NCI-H1694 treated with DMSO at 0.1 percent for 48 hours (cell line): ENCODE measurements at regions not wholly inside any gene's neighbourhood (a gene's known extent, or its start where the extent isn't known, plus 50 kb on each side); places are given as distances from the start of the nearest gene placed in this dataset.
"Not testable (repeated sequence)": the region's sequence is repeated elsewhere in the genome, so short reads cannot be mapped to it uniquely, and the experiment has no call there.

Experiments
- DNase-seq: peaks from one replicate; lab custom pipeline; 2025; lab: John Stamatoyannopoulos, UW

DNA sequence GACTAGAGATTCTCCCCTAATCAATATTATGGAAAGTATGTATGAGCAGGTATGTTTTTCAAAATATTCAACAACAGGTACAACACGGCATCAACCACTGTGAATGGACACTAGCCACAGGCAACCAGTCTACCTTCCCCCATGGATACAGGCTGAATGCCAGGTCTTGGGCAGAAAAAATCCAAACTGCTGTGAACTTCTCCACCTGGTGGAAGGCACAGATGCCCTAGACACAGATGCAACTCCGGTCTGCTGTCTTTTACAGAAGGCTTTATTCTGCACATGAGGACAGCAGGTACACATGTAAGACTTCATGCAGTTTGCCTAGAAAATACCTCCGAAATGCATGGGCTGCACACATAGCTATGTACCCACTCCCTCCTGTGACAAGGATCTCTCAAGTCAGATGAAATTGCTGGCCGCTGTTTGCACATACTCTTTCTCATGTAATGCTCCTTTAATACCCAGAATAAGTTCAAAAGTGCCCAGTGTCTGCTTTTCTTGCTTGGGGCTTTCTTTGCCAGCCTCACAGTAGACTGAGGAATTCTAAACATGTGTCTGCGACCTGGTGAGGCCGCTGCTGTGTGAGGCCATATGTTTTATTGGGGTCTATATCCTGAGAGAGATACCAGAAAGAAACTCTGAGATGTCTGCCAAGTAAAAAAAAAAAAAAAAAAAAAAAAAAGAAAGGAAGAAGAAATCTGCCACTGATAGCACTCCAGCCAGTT, 325.9 kb downstream of the FOXO1 start:
- no peak for DNase-seq

DNA sequence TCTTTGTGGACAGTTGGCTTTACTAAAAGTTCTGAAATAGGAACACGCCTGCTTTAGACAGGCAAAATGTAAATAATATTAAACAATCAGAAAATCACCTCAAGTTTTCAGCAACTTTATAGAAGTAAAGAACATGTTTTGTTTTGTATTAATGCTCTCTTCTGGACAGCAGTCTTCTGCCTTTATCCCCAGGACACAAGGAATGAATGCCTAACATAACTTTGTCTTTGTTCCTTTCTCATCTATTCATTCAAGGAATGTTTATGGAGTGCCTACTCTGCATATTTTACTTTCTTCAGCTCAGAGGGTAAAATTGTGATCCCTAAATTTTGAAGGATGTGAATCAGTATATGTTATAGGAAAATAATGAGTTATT, 325.4 kb downstream of the FOXO1 start:
- no peak for DNase-seq

DNA sequence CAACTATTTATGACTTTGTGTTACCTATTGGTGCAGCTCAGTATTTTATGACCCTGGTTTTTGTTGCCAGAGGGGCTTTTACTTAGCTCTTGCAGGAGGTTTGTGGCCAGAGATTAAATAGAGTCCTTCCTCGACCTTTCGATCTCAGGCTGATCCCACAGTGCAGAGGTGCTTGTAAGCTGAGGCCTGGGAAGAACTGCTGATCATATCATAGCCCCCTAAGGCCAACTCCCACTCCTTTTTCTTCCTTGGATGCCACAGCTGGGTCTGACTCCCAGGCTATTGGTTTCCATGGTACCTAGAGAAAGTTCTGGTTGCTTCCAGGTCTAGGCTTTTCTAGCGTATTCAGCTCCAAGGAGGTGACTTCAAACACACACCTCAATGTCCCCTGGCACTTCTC, 324.9 kb downstream of the FOXO1 start:
- DNase-seq = no peak

GRCh38 chr13:40342461-40342860, 324.0 kb downstream of the FOXO1 start:
- no peak for DNase-seq

GRCh38 chr13:40342901-40343300, 323.5 kb downstream of the FOXO1 start:
- DNase-seq = no peak

- no peak for DNase-seq
Measured at GRCh38 chr13:40343550-40344269, 322.7 kb downstream of the FOXO1 start.

GRCh38 chr13:40344270-40345148, 321.9 kb downstream of the FOXO1 start:
- no peak for DNase-seq

- DNase-seq = no peak
Measured at GRCh38 chr13:40345149-40345514, 321.3 kb downstream of the FOXO1 start.

GRCh38 chr13:40345654-40346372, 320.6 kb downstream of the FOXO1 start:
- DNase-seq = no peak

GRCh38 chr13:40346592-40346991, 319.8 kb downstream of the FOXO1 start:
- no peak for DNase-seq

DNA sequence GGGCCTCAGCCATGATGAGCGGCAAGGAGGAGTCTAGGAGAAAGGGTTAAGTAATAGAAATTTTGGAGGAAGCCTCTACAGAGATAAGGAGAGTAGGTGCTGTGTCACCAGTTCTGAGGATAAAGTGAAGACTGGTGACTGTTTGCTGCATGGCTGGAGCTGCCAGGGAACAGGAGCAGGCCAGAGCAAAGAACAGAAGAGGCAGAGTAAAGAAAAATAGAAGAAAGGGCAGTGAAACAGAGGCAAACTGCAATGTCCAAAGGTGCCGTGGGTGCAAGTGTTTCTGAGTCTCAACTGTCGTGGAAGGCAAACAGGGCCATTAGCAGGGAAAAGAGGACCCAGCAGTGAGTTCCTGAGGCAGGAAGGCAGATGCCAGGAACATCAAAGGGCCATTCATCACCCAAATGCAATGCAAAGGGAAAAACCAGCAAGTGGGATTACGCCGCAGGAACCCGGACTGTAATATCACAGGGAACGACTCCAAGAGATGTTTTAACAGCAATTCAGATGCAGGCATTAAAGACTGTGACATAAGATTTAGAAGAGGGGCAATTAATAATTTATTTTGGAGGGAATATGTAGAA, 318.3 kb downstream of the FOXO1 start:
- DNase-seq = no peak

- DNase-seq = no peak
Measured at GRCh38 chr13:40350283-40350992, 316.0 kb downstream of the FOXO1 start.

- no peak for DNase-seq
Measured at GRCh38 chr13:40351537-40352379, 314.7 kb downstream of the FOXO1 start.

DNA sequence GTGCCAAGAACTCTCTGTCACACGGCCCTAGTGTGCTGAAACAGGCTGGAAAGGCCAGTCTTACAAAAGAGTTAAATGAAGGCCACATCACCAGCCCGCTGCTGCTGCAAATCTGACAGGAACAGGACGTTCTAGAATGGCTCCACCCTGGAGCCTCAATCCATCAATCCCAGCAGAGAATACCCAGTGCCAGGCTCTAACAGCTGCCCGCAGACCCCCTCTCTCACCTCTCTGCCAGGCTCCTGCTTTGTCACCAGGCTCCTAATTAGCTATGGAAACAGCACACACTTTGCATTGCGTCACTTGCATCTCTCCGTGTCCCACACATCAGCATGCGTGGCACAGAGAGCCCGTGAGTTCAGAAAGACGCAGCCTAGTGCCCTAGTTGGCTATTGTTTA, 314.1 kb downstream of the FOXO1 start:
- peak; percentile 62 for DNase-seq

DNA sequence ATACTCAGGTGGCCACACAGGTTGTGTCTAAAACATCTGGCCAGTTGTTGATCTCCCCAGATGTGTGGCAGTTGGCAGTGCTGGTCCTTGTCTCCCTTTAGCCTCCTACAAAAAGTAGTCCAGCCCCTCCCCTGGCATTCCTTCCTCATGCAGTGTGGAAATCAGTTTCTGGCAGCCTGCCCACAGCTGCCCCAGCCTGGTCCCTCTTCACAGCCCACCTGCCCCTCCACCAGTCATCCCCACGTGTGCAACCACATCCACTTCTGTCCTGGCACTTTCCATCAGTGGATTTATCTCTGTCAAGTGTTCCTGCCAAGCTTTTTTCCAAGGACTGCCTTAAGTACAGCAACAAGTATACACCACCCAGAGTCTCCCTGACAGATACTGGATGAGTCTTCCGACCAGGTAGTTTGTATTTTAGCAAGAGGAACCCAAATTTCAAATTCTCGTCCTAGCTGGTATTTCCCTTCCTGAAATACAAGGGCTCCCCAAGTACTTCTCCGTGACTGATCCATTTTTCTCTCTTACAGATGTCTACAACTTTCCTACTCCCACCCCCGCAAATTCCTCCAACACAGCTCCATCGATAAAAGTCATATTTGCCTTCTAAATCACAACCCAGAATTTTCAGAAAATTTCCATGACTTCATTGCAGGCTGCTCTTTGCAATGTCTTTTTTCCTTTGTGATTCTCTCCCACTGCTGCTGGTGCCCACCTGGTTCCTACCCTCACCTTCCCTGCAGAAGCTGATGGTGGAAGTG, 313.5 kb downstream of the FOXO1 start:
- no peak for DNase-seq

DNA sequence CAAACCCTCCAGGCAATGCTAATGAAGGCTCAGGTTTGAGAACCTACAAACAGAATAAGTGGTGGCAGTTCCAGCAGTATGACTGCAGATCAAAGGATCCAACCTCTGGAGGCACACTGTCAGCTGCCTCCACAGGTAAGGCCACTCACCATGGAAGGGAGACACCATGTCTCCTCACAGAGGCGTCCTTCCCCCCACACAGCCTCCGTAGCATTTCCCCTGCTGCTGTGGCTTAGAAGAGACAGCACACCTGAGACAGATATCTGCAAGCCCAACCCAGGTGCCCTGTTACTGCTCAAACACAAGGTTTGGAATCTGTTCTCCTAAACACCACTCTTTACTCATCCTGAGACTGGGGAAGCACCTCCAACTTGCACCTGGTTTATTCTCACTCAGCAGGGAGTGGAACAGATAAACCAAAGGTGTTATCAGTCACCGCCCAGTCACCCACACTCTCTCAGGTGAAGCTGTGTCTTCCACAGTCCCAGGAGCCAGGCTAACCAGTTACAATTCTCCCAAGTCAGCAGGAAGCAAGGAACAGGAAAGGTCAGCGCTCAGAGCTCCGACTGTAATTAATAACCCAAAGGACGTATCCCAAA, 311.2 kb downstream of the FOXO1 start:
- DNase-seq = no peak

- DNase-seq = no peak
Measured at GRCh38 chr13:40356011-40356410, 310.4 kb downstream of the FOXO1 start.

DNA sequence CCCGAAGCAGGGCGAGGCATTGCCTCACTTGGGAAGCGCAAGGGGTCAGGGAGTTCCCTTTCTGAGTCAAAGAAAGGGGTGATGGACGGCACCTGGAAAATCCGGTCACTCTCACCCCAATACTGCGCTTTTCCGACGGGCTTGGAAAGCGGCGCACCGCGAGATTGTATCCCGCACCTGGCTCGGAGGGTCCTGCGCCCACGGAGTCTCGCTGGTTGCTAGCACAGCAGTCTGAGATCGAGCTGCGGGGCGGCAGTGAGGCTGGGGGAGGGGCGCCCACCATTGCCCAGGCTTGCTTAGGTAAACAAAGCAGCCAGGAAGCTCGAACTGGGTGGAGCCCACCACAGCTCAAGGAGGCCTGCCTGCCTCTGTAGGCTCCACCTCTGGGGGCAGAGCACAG, 310.0 kb downstream of the FOXO1 start:
- not testable (repeated sequence) for DNase-seq

GRCh38 chr13:40362502-40362901, 303.9 kb downstream of the FOXO1 start:
- DNase-seq = no peak
